IMR-90 (cell line): ENCODE measurements at regions not wholly inside any gene's neighbourhood (a gene's known extent, or its start where the extent isn't known, plus 50 kb on each side); places are given as distances from the start of the nearest gene placed in this dataset.

Experiments
- ATAC-seq: fragments of 200-7000 bp; cut with Tn5 transposase; 2 replicates; pipeline ENCODE4 v1.9.1; 2020; ENCODE audit warnings: low read depth, mild to moderate bottlenecking, moderate library complexity
- BruUV-seq: library from RNA; stranded (reverse); fragments of 400-500 nt; replicated peaks from 2 replicates; lab custom pipeline; 2021; lab: Mats Ljungman, UMichigan
- CTCF ChIA-PET: fragments of 300-600 bp; formaldehyde crosslinking; extraction: SDS; loops from one replicate; lab custom pipeline; 2021; ENCODE audit warnings: antibody characterized with exemption; lab: Yijun Ruan, JAX
- POLR2A ChIA-PET: fragments of 300-600 bp; sonication (Branson Sonifier 250); formaldehyde crosslinking; loops from one replicate; lab custom pipeline; 2022; ENCODE audit warnings: antibody characterized with exemption; ENCODE audit not compliant: unreplicated experiment; lab: Charles Lee
- DNase-seq: peaks from one replicate; pipeline ENCODE4 v3.0.0; 2013
- H2AFZ ChIP-seq: replicated peaks from 2 replicates; pipeline ENCODE3; 2013; ENCODE audit warnings: low read length, mild to moderate bottlenecking; ENCODE audit not compliant: poor library complexity
- H2AK5ac ChIP-seq: 2 replicates; pipeline ENCODE4 v1.6.1; 2013; ENCODE audit warnings: low read depth, low read length, inconsistent platforms
- H2AK9ac ChIP-seq: replicated peaks from 2 replicates; pipeline ENCODE3; 2013; ENCODE audit warnings: mild to moderate bottlenecking, low read depth, low read length, moderate library complexity; ENCODE audit not compliant: poor library complexity
- H2BK120ac ChIP-seq: 2 replicates; pipeline ENCODE4 v1.6.1; 2013; ENCODE audit warnings: low read depth, low read length, inconsistent platforms
- H2BK15ac ChIP-seq: 3 replicates; pipeline ENCODE4 v1.6.1; 2013; ENCODE audit warnings: low read depth, low read length, inconsistent platforms
- H2BK20ac ChIP-seq: 2 replicates; pipeline ENCODE4 v1.6.1; 2013; ENCODE audit warnings: low read depth, mild to moderate bottlenecking, inconsistent platforms, low read length, moderate library complexity
- H2BK5ac ChIP-seq: 2 replicates; pipeline ENCODE4 v1.6.1; 2013; ENCODE audit warnings: mild to moderate bottlenecking, low read depth, low read length, inconsistent platforms; ENCODE audit not compliant: poor library complexity, severe bottlenecking
- H3K14ac ChIP-seq: replicated peaks from 2 replicates; pipeline ENCODE4 v1.6.1; 2013; ENCODE audit warnings: low read depth, low read length, inconsistent platforms
- H3K18ac ChIP-seq: 2 replicates; pipeline ENCODE4 v1.6.1; 2013; ENCODE audit warnings: low read depth, low read length, control low read depth
- H3K23ac ChIP-seq: 2 replicates; pipeline ENCODE4 v1.6.1; 2013; ENCODE audit warnings: low read depth, low read length, inconsistent platforms
- H3K27ac ChIP-seq: 2 replicates; pipeline ENCODE4 v1.5.1; 2013; ENCODE audit warnings: mild to moderate bottlenecking, control low read depth, low read length; ENCODE audit not compliant: insufficient read depth
- H3K27me3 ChIP-seq: 2 replicates; pipeline ENCODE4 v1.6.1; 2013; ENCODE audit warnings: low read length; ENCODE audit not compliant: control insufficient read depth, insufficient read depth
- H3K36me3 ChIP-seq: 2 replicates; pipeline ENCODE4 v1.6.1; 2013; ENCODE audit warnings: low read length, mixed read lengths; ENCODE audit not compliant: control insufficient read depth, insufficient read depth
- H3K4ac ChIP-seq: 2 replicates; pipeline ENCODE4 v1.6.1; 2013; ENCODE audit warnings: low read depth, low read length, inconsistent platforms
- H3K4me1 ChIP-seq: 2 replicates; pipeline ENCODE4 v1.6.1; 2013; ENCODE audit warnings: low read length, mixed read lengths; ENCODE audit not compliant: control insufficient read depth, insufficient read depth
- H3K4me2 ChIP-seq: 2 replicates; pipeline ENCODE4 v1.6.1; 2013; ENCODE audit warnings: low read depth, mild to moderate bottlenecking, control low read depth, low read length, moderate library complexity
- H3K4me3 ChIP-seq: 2 replicates; pipeline ENCODE4 v1.5.1; 2013; ENCODE audit warnings: low read depth, mild to moderate bottlenecking, control low read depth, low read length, moderate library complexity; ENCODE audit not compliant: insufficient read depth
- H3K56ac ChIP-seq: 2 replicates; pipeline ENCODE4 v1.6.1; 2013; ENCODE audit warnings: low read length, inconsistent platforms; ENCODE audit not compliant: insufficient read depth; ENCODE audit errors: extremely low read depth
- H3K79me1 ChIP-seq, 2 experiments: 2 replicates each; pipeline ENCODE4 v1.6.1; 2013; ENCODE audit warnings: low read length in 2 of 2, inconsistent platforms in 1 of 2, low read depth in 1 of 2
- H3K9ac ChIP-seq: 2 replicates; pipeline ENCODE4 v1.6.1; 2013; ENCODE audit warnings: low read depth, low read length, control low read depth
- H3K9me1 ChIP-seq: 2 replicates; pipeline ENCODE4 v1.6.1; 2013; ENCODE audit warnings: low read length, inconsistent platforms; ENCODE audit not compliant: insufficient read depth
- H3K9me3 ChIP-seq: 2 replicates; pipeline ENCODE4 v1.6.1; 2013; ENCODE audit warnings: low read length; ENCODE audit not compliant: control insufficient read depth, insufficient read depth
- H4K20me1 ChIP-seq: 2 replicates; pipeline ENCODE4 v1.6.1; 2013; ENCODE audit warnings: low read length, inconsistent platforms; ENCODE audit not compliant: insufficient read depth
- H4K5ac ChIP-seq: 2 replicates; pipeline ENCODE4 v1.6.1; 2013; ENCODE audit warnings: mild to moderate bottlenecking, low read depth, low read length, control low read depth
- H4K8ac ChIP-seq, 2 experiments: 2 replicates each; pipeline ENCODE4 v1.6.1; 2013; ENCODE audit warnings: low read depth in 2 of 2, low read length in 2 of 2, control low read depth in 1 of 2, inconsistent platforms in 1 of 2
- H4K91ac ChIP-seq: 2 replicates; pipeline ENCODE4 v1.6.1; 2013; ENCODE audit warnings: low read depth, low read length, inconsistent platforms; ENCODE audit not compliant: insufficient read depth
- BHLHE40 ChIP-seq: fragments of 150-350 bp; IDR thresholded peaks from 2 replicates; pipeline ENCODE4 v1.6.1; 2016; ENCODE audit warnings: mild to moderate bottlenecking, low read depth, low read length
- CEBPB ChIP-seq: IDR thresholded peaks from 2 replicates; pipeline ENCODE4 v1.6.1; 2012; ENCODE audit warnings: low read depth, low read length, improper control_type of control experiment
- CHD1 ChIP-seq: IDR thresholded peaks from 2 replicates; pipeline ENCODE4 v1.6.1; 2012; ENCODE audit warnings: low read depth, low read length, improper control_type of control experiment
- FOS ChIP-seq: fragments of 150-350 bp; IDR thresholded peaks from 2 replicates; pipeline ENCODE4 v1.6.1; 2016; ENCODE audit warnings: low read depth, low read length
- MAFK ChIP-seq: IDR thresholded peaks from 2 replicates; pipeline ENCODE4 v1.6.1; 2012; ENCODE audit warnings: low read depth, low read length, improper control_type of control experiment
- MAZ ChIP-seq: IDR thresholded peaks from 2 replicates; pipeline ENCODE4 v1.6.1; 2012; ENCODE audit warnings: low read depth, mild to moderate bottlenecking, low read length, improper control_type of control experiment, moderate library complexity, borderline replicate concordance
- MXI1 ChIP-seq: IDR thresholded peaks from 2 replicates; pipeline ENCODE4 v1.6.1; 2012; ENCODE audit warnings: low read depth, mild to moderate bottlenecking, low read length, moderate library complexity, borderline replicate concordance
- NFE2L2 ChIP-seq: fragments of 150-350 bp; IDR thresholded peaks from 2 replicates; pipeline ENCODE4 v1.6.1; 2016; ENCODE audit warnings: low read depth, mild to moderate bottlenecking, low read length
- POLR2A ChIP-seq: IDR thresholded peaks from 2 replicates; pipeline ENCODE4 v1.6.1; 2012; ENCODE audit warnings: mild to moderate bottlenecking, low read depth, low read length
- RAD21 ChIP-seq: IDR thresholded peaks from 2 replicates; pipeline ENCODE4 v1.6.1; 2012; ENCODE audit warnings: low read length, improper control_type of control experiment
- RCOR1 ChIP-seq: IDR thresholded peaks from 2 replicates; pipeline ENCODE4 v1.6.1; 2012; ENCODE audit warnings: mild to moderate bottlenecking, low read length, improper control_type of control experiment; ENCODE audit not compliant: insufficient replicate concordance
- RFX5 ChIP-seq: IDR thresholded peaks from 2 replicates; pipeline ENCODE4 v1.8.0; 2012; ENCODE audit warnings: low read depth, mild to moderate bottlenecking, low read length, moderate library complexity
- SMC3 ChIP-seq: fragments of 150-350 bp; IDR thresholded peaks from 2 replicates; pipeline ENCODE4 v1.6.1; 2016; ENCODE audit warnings: low read depth, mild to moderate bottlenecking, antibody characterized with exemption, low read length, moderate library complexity
- WGBS, 2 experiments: methylation state at CpG; one replicate each; pipeline versions ENCODE4 v1.1.5 to v1.1.7; 2013; ENCODE audit warnings: missing lambda C conversion rate in 2 of 2; ENCODE audit not compliant: insufficient read length in 1 of 2; ENCODE audit errors: extremely low coverage in 2 of 2; 5-methylcytosine and 5-hydroxymethylcytosine counted together
- dilution Hi-C: fragments of 300-500 bp; cut with HindIII; formaldehyde crosslinking; loops from one replicate; pipeline ENCODE4 v1.14.3; 2018; ENCODE audit warnings: low sequenced_read_pairs; ENCODE audit not compliant: unreplicated experiment
- in situ Hi-C: fragments of 300-500 bp; cut with MboI; formaldehyde crosslinking; loops from 3 replicates; pipeline ENCODE4 v1.14.3; 2019; ENCODE audit warnings: low sequenced_read_pairs, inconsistent platforms, mixed read lengths
- intact Hi-C: fragments of 100-400 bp; cut with micrococcal nuclease; formaldehyde crosslinking; loops from 2 replicates; pipeline ENCODE4 v1.10.0; 2022
- TF ChIP-seq, protein P1 (sequence below): conservative IDR thresholded peaks from 2 replicates; pipeline ENCODE4 v1.5.1; 2012; ENCODE audit warnings: mild to moderate bottlenecking, low read depth, low read length, improper control_type of control experiment
- TF ChIP-seq, protein P2 (sequence below): fragments of 150-350 bp; IDR thresholded peaks from 2 replicates; pipeline ENCODE4 v1.6.1; 2017; ENCODE audit warnings: mild to moderate bottlenecking, antibody characterized with exemption, low read length, low read depth
- TF ChIP-seq, protein P3 (sequence below): fragments of 150-350 bp; IDR thresholded peaks from 2 replicates; pipeline ENCODE4 v1.6.1; 2016; ENCODE audit warnings: low read depth, mild to moderate bottlenecking, low read length, moderate library complexity, borderline replicate concordance

DNA sequence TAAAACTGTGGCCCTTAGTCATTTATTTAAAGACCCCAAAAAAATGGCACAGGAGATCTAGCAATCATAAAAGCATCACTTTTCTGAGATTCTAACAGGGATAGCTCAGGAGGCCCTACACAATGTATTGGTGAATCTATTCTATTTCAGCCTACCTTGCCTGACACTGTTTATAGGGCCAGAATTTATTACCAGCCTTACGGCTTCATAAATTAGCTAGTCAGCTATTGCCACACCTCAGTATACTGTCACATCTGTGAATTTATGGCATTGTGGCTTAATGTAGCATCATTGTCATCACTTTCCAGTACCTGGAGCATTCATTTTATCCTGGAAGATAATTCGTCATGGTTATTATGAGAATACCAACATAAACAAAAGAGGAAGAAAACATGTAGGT, 121.2 kb upstream of the ERG start:
- Histone ChIP-seq H2BK20ac (no peak overlapping the region), H4K8ac (no peak overlapping the region), H3K36me3 (no peaks in the 10 kb centered on the region), H3K9ac (no peak overlapping the region), H3K18ac (no peak overlapping the region), H3K4me3 (no peak overlapping the region), H3K56ac (no peak overlapping the region), H4K20me1 (peaks cover 5% of the 10 kb centered on the region; the same call in 1 of the 2 replicates), H2BK5ac (no peak overlapping the region), H3K9me1 (peaks cover 4% of the 10 kb centered on the region; the same call in 1 of the 2 replicates), H2BK120ac (no peak overlapping the region), H3K4me1 (no peaks in the 10 kb centered on the region), H2BK15ac (no peak overlapping the region), H3K27me3 (peaks cover 30% of the 10 kb centered on the region), H2AK9ac (no peak overlapping the region), H3K27ac (no peak overlapping the region), H3K4ac (no peak overlapping the region), H3K79me1 (no peaks in the 10 kb centered on the region), H2AFZ (no peak overlapping the region), H2AK5ac (no peak overlapping the region), H3K23ac (no peak overlapping the region), H3K9me3 (no peaks in the 10 kb centered on the region), H4K5ac (no peak overlapping the region), H3K14ac (no peak overlapping the region), H3K4me2 (no peak overlapping the region), H4K91ac (no peak overlapping the region)
- ATAC-seq: no peak
- intact Hi-C loops (no loop called here), dilution Hi-C loops (no loop called here), in situ Hi-C loops (no loop called here)
- TF ChIP-seq RCOR1 (no peak), CHD1 (no peak), CEBPB (no peak), FOS (no peak), BHLHE40 (no peak), RAD21 (no peak), NFE2L2 (no peak), POLR2A (no peak), MXI1 (no peak), RFX5 (no peak), SMC3 (no peak), MAZ (no peak), MAFK (no peak)
- TF ChIP-seq, protein P1, sequence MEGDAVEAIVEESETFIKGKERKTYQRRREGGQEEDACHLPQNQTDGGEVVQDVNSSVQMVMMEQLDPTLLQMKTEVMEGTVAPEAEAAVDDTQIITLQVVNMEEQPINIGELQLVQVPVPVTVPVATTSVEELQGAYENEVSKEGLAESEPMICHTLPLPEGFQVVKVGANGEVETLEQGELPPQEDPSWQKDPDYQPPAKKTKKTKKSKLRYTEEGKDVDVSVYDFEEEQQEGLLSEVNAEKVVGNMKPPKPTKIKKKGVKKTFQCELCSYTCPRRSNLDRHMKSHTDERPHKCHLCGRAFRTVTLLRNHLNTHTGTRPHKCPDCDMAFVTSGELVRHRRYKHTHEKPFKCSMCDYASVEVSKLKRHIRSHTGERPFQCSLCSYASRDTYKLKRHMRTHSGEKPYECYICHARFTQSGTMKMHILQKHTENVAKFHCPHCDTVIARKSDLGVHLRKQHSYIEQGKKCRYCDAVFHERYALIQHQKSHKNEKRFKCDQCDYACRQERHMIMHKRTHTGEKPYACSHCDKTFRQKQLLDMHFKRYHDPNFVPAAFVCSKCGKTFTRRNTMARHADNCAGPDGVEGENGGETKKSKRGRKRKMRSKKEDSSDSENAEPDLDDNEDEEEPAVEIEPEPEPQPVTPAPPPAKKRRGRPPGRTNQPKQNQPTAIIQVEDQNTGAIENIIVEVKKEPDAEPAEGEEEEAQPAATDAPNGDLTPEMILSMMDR: no peak
- TF ChIP-seq, protein P2, sequence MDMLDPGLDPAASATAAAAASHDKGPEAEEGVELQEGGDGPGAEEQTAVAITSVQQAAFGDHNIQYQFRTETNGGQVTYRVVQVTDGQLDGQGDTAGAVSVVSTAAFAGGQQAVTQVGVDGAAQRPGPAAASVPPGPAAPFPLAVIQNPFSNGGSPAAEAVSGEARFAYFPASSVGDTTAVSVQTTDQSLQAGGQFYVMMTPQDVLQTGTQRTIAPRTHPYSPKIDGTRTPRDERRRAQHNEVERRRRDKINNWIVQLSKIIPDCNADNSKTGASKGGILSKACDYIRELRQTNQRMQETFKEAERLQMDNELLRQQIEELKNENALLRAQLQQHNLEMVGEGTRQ: no peak
- TF ChIP-seq, protein P3, sequence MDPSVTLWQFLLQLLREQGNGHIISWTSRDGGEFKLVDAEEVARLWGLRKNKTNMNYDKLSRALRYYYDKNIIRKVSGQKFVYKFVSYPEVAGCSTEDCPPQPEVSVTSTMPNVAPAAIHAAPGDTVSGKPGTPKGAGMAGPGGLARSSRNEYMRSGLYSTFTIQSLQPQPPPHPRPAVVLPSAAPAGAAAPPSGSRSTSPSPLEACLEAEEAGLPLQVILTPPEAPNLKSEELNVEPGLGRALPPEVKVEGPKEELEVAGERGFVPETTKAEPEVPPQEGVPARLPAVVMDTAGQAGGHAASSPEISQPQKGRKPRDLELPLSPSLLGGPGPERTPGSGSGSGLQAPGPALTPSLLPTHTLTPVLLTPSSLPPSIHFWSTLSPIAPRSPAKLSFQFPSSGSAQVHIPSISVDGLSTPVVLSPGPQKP: no peak
- no peak for DNase-seq
- no CpG with 5 or more reads among the region's 2 CpGs for WGBS, 2 experiments
- CTCF ChIA-PET: no interaction called here
- no TSS peak for BruUV-seq
- POLR2A ChIA-PET: no interaction called here
